ENCODE measurements at regions not wholly inside any gene's neighbourhood (a gene's known extent, or its start where the extent isn't known, plus 50 kb on each side); places are given as distances from the start of the nearest gene placed in this dataset.

GRCh38 chr13:79862515-79862914 lies 381.6 kb downstream of the NDFIP2 start:
- no peak overlapping the region for H3K9ac ChIP-seq (ENCODE audit: control insufficient read depth, extremely low read depth, insufficient read depth, low read length)
- H3K4me3 ChIP-seq (ENCODE audit: control insufficient read depth in 2 of 3, extremely low read depth in 1 of 3, insufficient read depth in 2 of 3, low read depth in 1 of 3, low read length in 3 of 3), result no peak overlapping the region
- no peaks in the 10 kb centered on the region for H3K9me1 ChIP-seq (ENCODE audit: control insufficient read depth, extremely low read depth, insufficient read depth, low read length)
- no peaks in the 10 kb centered on the region for H4K20me1 ChIP-seq (ENCODE audit: control insufficient read depth, extremely low read depth, insufficient read depth, low read length)
- no peaks in the 10 kb centered on the region for H3K27me3 ChIP-seq (ENCODE audit: control insufficient read depth, extremely low read depth, insufficient read depth, low read length)
- no peak overlapping the region for H3K4me2 ChIP-seq (ENCODE audit: control insufficient read depth, extremely low read depth, insufficient read depth, low read depth, low read length)
- FAIRE-seq (peak; percentile 23), DNase-seq (ENCODE audit: low read depth, low spot score) (no peak)
- H3K36me3 ChIP-seq (ENCODE audit: control insufficient read depth in 2 of 2, extremely low read depth in 1 of 2, insufficient read depth in 2 of 2, low read length in 2 of 2), result no peaks in the 10 kb centered on the region
- H3K27ac ChIP-seq (ENCODE audit: control insufficient read depth, insufficient read depth, low read length), result no peak overlapping the region
- H3K9me3 ChIP-seq (ENCODE audit: control insufficient read depth, low read depth, low read length), result no peaks in the 10 kb centered on the region
- no peaks in the 10 kb centered on the region for H3K4me1 ChIP-seq (ENCODE audit: control insufficient read depth, extremely low read depth, insufficient read depth, low read length)
- H3K79me2 ChIP-seq (ENCODE audit: control insufficient read depth, insufficient read depth, low read length), result no peaks in the 10 kb centered on the region
- no peak overlapping the region for H2AFZ ChIP-seq (ENCODE audit: control insufficient read depth, low read length)
- no peak for TF ChIP-seq CTCF (optimal IDR thresholded peaks at IDR 0.05 in 1 of 3, IDR thresholded peaks at IDR 0.05 in 1 of 3, conservative IDR thresholded peaks at IDR 0.05 in 1 of 3; ENCODE audit: extremely low read depth in 1 of 3, insufficient read depth in 2 of 3, low read length in 3 of 3)
- no peak for TF ChIP-seq EZH2 (IDR thresholded peaks at IDR 0.05; ENCODE audit: low read length)
- dilution Hi-C loops (cut with MboI; ENCODE audit: extremely low pct_ligation_motif_present, low sequenced_read_pairs), result no loop called here

GRCh38 chr13:79861731-79862130 lies 380.8 kb downstream of the NDFIP2 start:
- FAIRE-seq, result no peak
- no peaks in the 10 kb centered on the region for H3K9me1 ChIP-seq (ENCODE audit: control insufficient read depth, extremely low read depth, insufficient read depth, low read length)
- H4K20me1 ChIP-seq (ENCODE audit: control insufficient read depth, extremely low read depth, insufficient read depth, low read length), result no peaks in the 10 kb centered on the region
- H3K4me1 ChIP-seq (ENCODE audit: control insufficient read depth, extremely low read depth, insufficient read depth, low read length), result no peaks in the 10 kb centered on the region
- no peak overlapping the region for H3K4me2 ChIP-seq (ENCODE audit: control insufficient read depth, extremely low read depth, insufficient read depth, low read depth, low read length)
- H3K9me3 ChIP-seq (ENCODE audit: control insufficient read depth, low read depth, low read length), result no peaks in the 10 kb centered on the region
- no peak overlapping the region for H3K4me3 ChIP-seq (ENCODE audit: control insufficient read depth in 2 of 3, extremely low read depth in 1 of 3, insufficient read depth in 2 of 3, low read depth in 1 of 3, low read length in 3 of 3)
- dilution Hi-C loops (cut with MboI; ENCODE audit: extremely low pct_ligation_motif_present, low sequenced_read_pairs), result no loop called here
- H2AFZ ChIP-seq (ENCODE audit: control insufficient read depth, low read length), result no peak overlapping the region
- no peaks in the 10 kb centered on the region for H3K27me3 ChIP-seq (ENCODE audit: control insufficient read depth, extremely low read depth, insufficient read depth, low read length)
- no peaks in the 10 kb centered on the region for H3K36me3 ChIP-seq (ENCODE audit: control insufficient read depth in 2 of 2, extremely low read depth in 1 of 2, insufficient read depth in 2 of 2, low read length in 2 of 2)
- no peak for DNase-seq (ENCODE audit: low read depth, low spot score)
- H3K79me2 ChIP-seq (ENCODE audit: control insufficient read depth, insufficient read depth, low read length), result no peaks in the 10 kb centered on the region
- no peak overlapping the region for H3K27ac ChIP-seq (ENCODE audit: control insufficient read depth, insufficient read depth, low read length)
- TF ChIP-seq EZH2 (IDR thresholded peaks at IDR 0.05; ENCODE audit: low read length), result no peak
- TF ChIP-seq CTCF (optimal IDR thresholded peaks at IDR 0.05 in 1 of 3, IDR thresholded peaks at IDR 0.05 in 1 of 3, conservative IDR thresholded peaks at IDR 0.05 in 1 of 3; ENCODE audit: extremely low read depth in 1 of 3, insufficient read depth in 2 of 3, low read length in 3 of 3), result no peak
- no peak overlapping the region for H3K9ac ChIP-seq (ENCODE audit: control insufficient read depth, extremely low read depth, insufficient read depth, low read length)

Data from keratinocyte (primary cell).